GM13977 (cell line): ENCODE measurements at regions not wholly inside any gene's neighbourhood (a gene's known extent, or its start where the extent isn't known, plus 50 kb on each side); places are given as distances from the start of the nearest gene placed in this dataset.
A peak's percentile ranks its signal among the peaks of the same experiment; 100 is the strongest.

Experiments used
- DNase-seq: peaks from one replicate; pipeline ENCODE4 v3.0.0; 2012; ENCODE audit warnings: low spot score
- in situ Hi-C: fragments of 300-500 bp; cut with MboI; formaldehyde crosslinking; loops from one replicate; pipeline ENCODE4 v1.12.0; 2022; ENCODE audit warnings: low sequenced_read_pairs, low pct_unique_long_range_greater_than_20kb, mixed read lengths, inconsistent platforms; ENCODE audit not compliant: unreplicated experiment
- TF ChIP-seq, protein P1 (sequence below): IDR thresholded peaks from 2 replicates; pipeline ENCODE4 v1.5.1; 2012; ENCODE audit warnings: mild to moderate bottlenecking, control low read depth; ENCODE audit not compliant: insufficient read depth; ENCODE audit errors: extremely low read depth, missing control alignments

DNA sequence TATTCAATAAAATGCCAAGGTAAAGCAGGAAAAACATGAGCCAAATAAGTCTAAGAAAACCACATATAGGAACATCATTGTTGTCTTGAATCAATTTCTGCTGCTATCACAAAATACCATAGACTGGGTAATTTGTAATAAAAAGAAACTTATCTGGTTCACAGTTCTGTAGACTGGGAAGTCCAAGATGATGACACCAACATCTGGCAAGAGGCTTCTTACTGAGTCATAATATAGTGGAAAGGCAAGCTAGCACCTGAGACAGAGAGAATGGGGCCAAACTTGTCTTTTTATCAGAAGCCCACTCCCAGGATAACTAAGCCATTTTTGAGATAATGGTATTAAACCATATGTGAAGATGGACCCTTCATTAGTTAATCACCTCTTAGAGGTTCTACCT, 975.9 kb downstream of the FLRT2 start:
- in situ Hi-C loops = no loop called here
- TF ChIP-seq, protein P1, sequence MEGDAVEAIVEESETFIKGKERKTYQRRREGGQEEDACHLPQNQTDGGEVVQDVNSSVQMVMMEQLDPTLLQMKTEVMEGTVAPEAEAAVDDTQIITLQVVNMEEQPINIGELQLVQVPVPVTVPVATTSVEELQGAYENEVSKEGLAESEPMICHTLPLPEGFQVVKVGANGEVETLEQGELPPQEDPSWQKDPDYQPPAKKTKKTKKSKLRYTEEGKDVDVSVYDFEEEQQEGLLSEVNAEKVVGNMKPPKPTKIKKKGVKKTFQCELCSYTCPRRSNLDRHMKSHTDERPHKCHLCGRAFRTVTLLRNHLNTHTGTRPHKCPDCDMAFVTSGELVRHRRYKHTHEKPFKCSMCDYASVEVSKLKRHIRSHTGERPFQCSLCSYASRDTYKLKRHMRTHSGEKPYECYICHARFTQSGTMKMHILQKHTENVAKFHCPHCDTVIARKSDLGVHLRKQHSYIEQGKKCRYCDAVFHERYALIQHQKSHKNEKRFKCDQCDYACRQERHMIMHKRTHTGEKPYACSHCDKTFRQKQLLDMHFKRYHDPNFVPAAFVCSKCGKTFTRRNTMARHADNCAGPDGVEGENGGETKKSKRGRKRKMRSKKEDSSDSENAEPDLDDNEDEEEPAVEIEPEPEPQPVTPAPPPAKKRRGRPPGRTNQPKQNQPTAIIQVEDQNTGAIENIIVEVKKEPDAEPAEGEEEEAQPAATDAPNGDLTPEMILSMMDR = no peak

DNA sequence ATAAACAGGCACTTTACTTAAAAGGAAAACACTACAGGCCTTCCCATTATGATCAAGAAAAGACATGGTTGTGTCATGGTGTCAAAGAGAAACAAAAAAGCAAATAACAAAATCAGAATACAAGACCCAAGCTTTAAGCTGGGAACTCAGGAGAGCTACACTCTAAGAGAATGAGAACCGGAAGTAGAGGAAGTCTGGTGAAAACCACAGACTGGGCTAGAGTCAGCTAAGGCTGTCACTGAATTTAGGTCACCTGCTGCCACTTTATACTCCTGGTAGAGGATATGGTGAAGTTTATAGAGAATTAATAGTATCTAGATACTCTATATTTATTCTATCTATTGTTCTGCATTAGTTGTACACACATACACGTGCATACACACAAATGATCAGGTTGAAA, 971.7 kb downstream of the FLRT2 start:
- DNase-seq = no peak
- in situ Hi-C loops = no loop called here
- TF ChIP-seq, protein P1 = no peak

More for the DNA sequence above, 975.9 kb downstream of the FLRT2 start:
- no peak for DNase-seq

DNA sequence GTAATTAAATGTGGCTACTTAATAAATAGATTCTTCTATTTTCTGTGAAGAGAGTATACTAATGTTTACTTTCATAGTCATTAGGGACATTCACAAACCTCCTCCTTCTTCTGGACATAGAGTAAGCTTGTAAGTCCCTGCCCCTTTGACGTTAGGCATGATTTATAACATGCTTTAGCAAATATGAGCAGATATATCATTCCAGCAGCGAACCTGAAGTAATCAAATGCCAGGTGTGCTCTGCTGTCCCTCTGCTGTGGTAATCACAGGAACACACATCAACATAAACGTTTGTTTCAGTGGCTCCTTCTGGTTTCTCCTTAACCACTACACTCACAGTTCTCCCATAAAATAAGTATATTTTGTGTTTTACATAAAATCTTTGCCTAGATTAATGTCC, 961.8 kb downstream of the FLRT2 start:
- TF ChIP-seq, protein P1 = no peak
- in situ Hi-C loops = no loop called here

DNA sequence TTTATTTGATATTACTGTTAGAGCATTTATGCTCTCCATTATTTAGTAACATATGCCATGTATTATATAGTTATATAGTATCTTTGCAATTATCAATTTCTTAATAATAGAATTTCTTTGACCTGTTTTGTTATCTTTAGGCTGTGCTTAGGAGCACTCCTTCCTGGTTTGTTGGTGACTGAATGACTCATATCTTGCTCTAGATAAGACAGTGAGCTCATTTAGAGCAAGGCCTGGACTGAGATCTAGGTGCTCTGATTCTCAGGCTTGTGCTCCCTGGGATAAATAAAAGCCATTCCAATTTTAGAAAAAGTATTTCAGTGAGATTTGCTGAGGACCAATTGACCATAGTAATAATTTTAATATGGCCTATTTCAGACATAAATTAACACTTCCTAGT, 951.2 kb downstream of the FLRT2 start:
- in situ Hi-C loops = no loop called here
- DNase-seq = no peak
- TF ChIP-seq, protein P1 = no peak

More for the DNA sequence above, 961.8 kb downstream of the FLRT2 start:
- no peak for DNase-seq

DNA sequence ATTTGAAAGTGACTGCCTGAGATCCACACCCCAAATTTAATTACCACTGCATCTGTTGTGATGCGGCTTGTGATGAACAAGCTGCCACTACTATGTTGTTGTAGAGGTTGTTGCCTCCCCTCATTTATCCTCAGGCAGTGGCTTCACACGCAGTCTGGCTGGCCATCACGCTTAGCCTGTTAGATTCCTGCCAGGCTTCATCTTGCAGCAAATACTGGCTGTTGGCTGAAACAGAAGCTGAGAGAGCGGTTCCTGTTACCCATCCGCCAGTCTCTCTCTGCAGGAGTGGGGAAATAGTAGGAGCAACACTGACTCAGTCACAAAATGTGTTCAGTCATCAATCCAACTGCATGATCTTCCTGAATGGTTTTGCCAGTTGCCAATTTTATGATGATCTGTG, 934.4 kb downstream of the FLRT2 start:
- TF ChIP-seq, protein P1 = no peak
- DNase-seq = no peak
- in situ Hi-C loops = no loop called here

DNA sequence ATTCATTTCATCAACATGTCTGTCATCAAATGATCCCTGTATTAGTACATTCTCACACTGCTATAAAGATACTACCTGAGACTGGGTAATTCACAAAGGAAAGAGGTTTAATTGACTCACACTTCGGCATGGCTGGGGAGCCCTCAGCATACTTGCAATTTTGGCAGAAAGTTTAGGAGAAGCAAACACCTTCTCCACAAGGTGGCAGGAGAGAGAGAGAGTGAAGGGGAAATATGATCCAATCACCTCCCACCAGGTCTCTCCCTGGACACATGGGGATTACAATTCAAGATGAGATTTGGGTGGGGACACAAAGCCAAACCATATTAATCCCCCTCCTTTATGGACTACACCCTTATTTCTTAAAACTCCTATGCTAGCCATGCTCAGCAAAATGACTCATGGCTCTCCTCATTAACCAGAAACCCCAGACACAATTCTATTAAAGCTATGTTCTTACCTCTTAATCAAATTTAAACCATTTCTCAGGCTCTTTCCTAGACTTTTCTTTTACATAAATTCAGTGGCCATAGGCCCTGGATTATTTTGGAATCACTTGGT, 932.3 kb downstream of the FLRT2 start:
- DNase-seq = no peak
- TF ChIP-seq, protein P1 = peak; percentile 49
- in situ Hi-C loops = no loop called here
